Tibial nerve (tissue), 3 donors: ENCODE measurements at regions not wholly inside any gene's neighbourhood (a gene's known extent, or its start where the extent isn't known, plus 50 kb on each side); places are given as distances from the start of the nearest gene placed in this dataset.

Experiments used
- CTCF ChIP-seq, 5 experiments: fragments of 200-600 bp in 3 of 5; fragments of 450-650 bp in 2 of 5; sonication (generic) in 3 of 5; IDR thresholded peaks; one replicate each; pipeline ENCODE4 v1.5.1; 2016 to 2019; ENCODE audit warnings: antibody characterized with exemption in 5 of 5, mild to moderate bottlenecking in 3 of 5, moderate library complexity in 2 of 5
- POLR2A ChIP-seq, 2 donors: fragments of 450-650 bp; IDR thresholded peaks; one replicate each; pipeline ENCODE4 v1.6.1; 2017; ENCODE audit warnings: antibody characterized with exemption in 2 of 2, mild to moderate bottlenecking in 2 of 2, moderate library complexity in 2 of 2

- TF ChIP-seq CTCF (IDR thresholded peaks at IDR 0.05) (no peak), POLR2A (IDR thresholded peaks at IDR 0.05) (no peak)
Measured at GRCh38 chr3:182007441-182007840, 295.7 kb downstream of the SOX2 start.
